ENCODE measurements at regions not wholly inside any gene's neighbourhood (a gene's known extent, or its start where the extent isn't known, plus 50 kb on each side); places are given as distances from the start of the nearest gene placed in this dataset.

- TF ChIP-seq CENPX (CRISPR knock-in tag; IDR thresholded peaks at IDR 0.05) (no peak), ZNF274 (CRISPR knock-in tag; IDR thresholded peaks at IDR 0.05) (no peak), EP300 (IDR thresholded peaks at IDR 0.05; ENCODE audit: low read depth in 2 of 2, low read length in 2 of 2) (no peak), EP300 (CRISPR knock-in tag; IDR thresholded peaks at IDR 0.05; ENCODE audit: borderline replicate concordance) (no peak), CTCF (CRISPR knock-in tag; IDR thresholded peaks at IDR 0.05) (no peak), POGZ (CRISPR knock-in tag; IDR thresholded peaks at IDR 0.05) (no peak), MYNN (CRISPR knock-in tag; IDR thresholded peaks at IDR 0.05; ENCODE audit: low read depth) (no peak), ZBTB26 (CRISPR knock-in tag; IDR thresholded peaks at IDR 0.05; ENCODE audit: borderline replicate concordance) (no peak)
Measured at GRCh38 chr5:169424279-169424655, 123.3 kb upstream of the SLIT3 start.

Measured in HepG2 (cell line).